IMR-90 (cell line): ENCODE measurements at regions not wholly inside any gene's neighbourhood (a gene's known extent, or its start where the extent isn't known, plus 50 kb on each side); places are given as distances from the start of the nearest gene placed in this dataset.

Source experiments
- ATAC-seq: fragments of 200-7000 bp; cut with Tn5 transposase; 2 replicates; pipeline ENCODE4 v1.9.1; 2020; ENCODE audit warnings: low read depth, mild to moderate bottlenecking, moderate library complexity
- BruUV-seq: library from RNA; stranded (reverse); fragments of 400-500 nt; replicated peaks from 2 replicates; lab custom pipeline; 2021; lab: Mats Ljungman, UMichigan
- CTCF ChIA-PET: fragments of 300-600 bp; formaldehyde crosslinking; extraction: SDS; loops from one replicate; lab custom pipeline; 2021; ENCODE audit warnings: antibody characterized with exemption; lab: Yijun Ruan, JAX
- POLR2A ChIA-PET: fragments of 300-600 bp; sonication (Branson Sonifier 250); formaldehyde crosslinking; loops from one replicate; lab custom pipeline; 2022; ENCODE audit warnings: antibody characterized with exemption; ENCODE audit not compliant: unreplicated experiment; lab: Charles Lee
- DNase-seq: peaks from one replicate; pipeline ENCODE4 v3.0.0; 2013
- H2AFZ ChIP-seq: replicated peaks from 2 replicates; pipeline ENCODE3; 2013; ENCODE audit warnings: low read length, mild to moderate bottlenecking; ENCODE audit not compliant: poor library complexity
- H2AK5ac ChIP-seq: 2 replicates; pipeline ENCODE4 v1.6.1; 2013; ENCODE audit warnings: low read depth, low read length, inconsistent platforms
- H2AK9ac ChIP-seq: replicated peaks from 2 replicates; pipeline ENCODE3; 2013; ENCODE audit warnings: mild to moderate bottlenecking, low read depth, low read length, moderate library complexity; ENCODE audit not compliant: poor library complexity
- H2BK120ac ChIP-seq: 2 replicates; pipeline ENCODE4 v1.6.1; 2013; ENCODE audit warnings: low read depth, low read length, inconsistent platforms
- H2BK15ac ChIP-seq: 3 replicates; pipeline ENCODE4 v1.6.1; 2013; ENCODE audit warnings: low read depth, low read length, inconsistent platforms
- H2BK20ac ChIP-seq: 2 replicates; pipeline ENCODE4 v1.6.1; 2013; ENCODE audit warnings: low read depth, mild to moderate bottlenecking, inconsistent platforms, low read length, moderate library complexity
- H2BK5ac ChIP-seq: 2 replicates; pipeline ENCODE4 v1.6.1; 2013; ENCODE audit warnings: mild to moderate bottlenecking, low read depth, low read length, inconsistent platforms; ENCODE audit not compliant: poor library complexity, severe bottlenecking
- H3K14ac ChIP-seq: replicated peaks from 2 replicates; pipeline ENCODE4 v1.6.1; 2013; ENCODE audit warnings: low read depth, low read length, inconsistent platforms
- H3K18ac ChIP-seq: 2 replicates; pipeline ENCODE4 v1.6.1; 2013; ENCODE audit warnings: low read depth, low read length, control low read depth
- H3K23ac ChIP-seq: 2 replicates; pipeline ENCODE4 v1.6.1; 2013; ENCODE audit warnings: low read depth, low read length, inconsistent platforms
- H3K27ac ChIP-seq: 2 replicates; pipeline ENCODE4 v1.5.1; 2013; ENCODE audit warnings: mild to moderate bottlenecking, control low read depth, low read length; ENCODE audit not compliant: insufficient read depth
- H3K27me3 ChIP-seq: 2 replicates; pipeline ENCODE4 v1.6.1; 2013; ENCODE audit warnings: low read length; ENCODE audit not compliant: control insufficient read depth, insufficient read depth
- H3K36me3 ChIP-seq: 2 replicates; pipeline ENCODE4 v1.6.1; 2013; ENCODE audit warnings: low read length, mixed read lengths; ENCODE audit not compliant: control insufficient read depth, insufficient read depth
- H3K4ac ChIP-seq: 2 replicates; pipeline ENCODE4 v1.6.1; 2013; ENCODE audit warnings: low read depth, low read length, inconsistent platforms
- H3K4me1 ChIP-seq: 2 replicates; pipeline ENCODE4 v1.6.1; 2013; ENCODE audit warnings: low read length, mixed read lengths; ENCODE audit not compliant: control insufficient read depth, insufficient read depth
- H3K4me2 ChIP-seq: 2 replicates; pipeline ENCODE4 v1.6.1; 2013; ENCODE audit warnings: low read depth, mild to moderate bottlenecking, control low read depth, low read length, moderate library complexity
- H3K4me3 ChIP-seq: 2 replicates; pipeline ENCODE4 v1.5.1; 2013; ENCODE audit warnings: low read depth, mild to moderate bottlenecking, control low read depth, low read length, moderate library complexity; ENCODE audit not compliant: insufficient read depth
- H3K56ac ChIP-seq: 2 replicates; pipeline ENCODE4 v1.6.1; 2013; ENCODE audit warnings: low read length, inconsistent platforms; ENCODE audit not compliant: insufficient read depth; ENCODE audit errors: extremely low read depth
- H3K79me1 ChIP-seq, 2 experiments: 2 replicates each; pipeline ENCODE4 v1.6.1; 2013; ENCODE audit warnings: low read length in 2 of 2, inconsistent platforms in 1 of 2, low read depth in 1 of 2
- H3K9ac ChIP-seq: 2 replicates; pipeline ENCODE4 v1.6.1; 2013; ENCODE audit warnings: low read depth, low read length, control low read depth
- H3K9me1 ChIP-seq: 2 replicates; pipeline ENCODE4 v1.6.1; 2013; ENCODE audit warnings: low read length, inconsistent platforms; ENCODE audit not compliant: insufficient read depth
- H3K9me3 ChIP-seq: 2 replicates; pipeline ENCODE4 v1.6.1; 2013; ENCODE audit warnings: low read length; ENCODE audit not compliant: control insufficient read depth, insufficient read depth
- H4K20me1 ChIP-seq: 2 replicates; pipeline ENCODE4 v1.6.1; 2013; ENCODE audit warnings: low read length, inconsistent platforms; ENCODE audit not compliant: insufficient read depth
- H4K5ac ChIP-seq: 2 replicates; pipeline ENCODE4 v1.6.1; 2013; ENCODE audit warnings: mild to moderate bottlenecking, low read depth, low read length, control low read depth
- H4K8ac ChIP-seq, 2 experiments: 2 replicates each; pipeline ENCODE4 v1.6.1; 2013; ENCODE audit warnings: low read depth in 2 of 2, low read length in 2 of 2, control low read depth in 1 of 2, inconsistent platforms in 1 of 2
- H4K91ac ChIP-seq: 2 replicates; pipeline ENCODE4 v1.6.1; 2013; ENCODE audit warnings: low read depth, low read length, inconsistent platforms; ENCODE audit not compliant: insufficient read depth
- BHLHE40 ChIP-seq: fragments of 150-350 bp; IDR thresholded peaks from 2 replicates; pipeline ENCODE4 v1.6.1; 2016; ENCODE audit warnings: mild to moderate bottlenecking, low read depth, low read length
- CEBPB ChIP-seq: IDR thresholded peaks from 2 replicates; pipeline ENCODE4 v1.6.1; 2012; ENCODE audit warnings: low read depth, low read length, improper control_type of control experiment
- CHD1 ChIP-seq: IDR thresholded peaks from 2 replicates; pipeline ENCODE4 v1.6.1; 2012; ENCODE audit warnings: low read depth, low read length, improper control_type of control experiment
- CTCF ChIP-seq: conservative IDR thresholded peaks from 2 replicates; pipeline ENCODE4 v1.5.1; 2012; ENCODE audit warnings: mild to moderate bottlenecking, low read depth, low read length, improper control_type of control experiment
- ELK1 ChIP-seq: fragments of 150-350 bp; IDR thresholded peaks from 2 replicates; pipeline ENCODE4 v1.6.1; 2016; ENCODE audit warnings: low read depth, mild to moderate bottlenecking, low read length, moderate library complexity, borderline replicate concordance
- FOS ChIP-seq: fragments of 150-350 bp; IDR thresholded peaks from 2 replicates; pipeline ENCODE4 v1.6.1; 2016; ENCODE audit warnings: low read depth, low read length
- MAFK ChIP-seq: IDR thresholded peaks from 2 replicates; pipeline ENCODE4 v1.6.1; 2012; ENCODE audit warnings: low read depth, low read length, improper control_type of control experiment
- MAZ ChIP-seq: IDR thresholded peaks from 2 replicates; pipeline ENCODE4 v1.6.1; 2012; ENCODE audit warnings: low read depth, mild to moderate bottlenecking, low read length, improper control_type of control experiment, moderate library complexity, borderline replicate concordance
- MXI1 ChIP-seq: IDR thresholded peaks from 2 replicates; pipeline ENCODE4 v1.6.1; 2012; ENCODE audit warnings: low read depth, mild to moderate bottlenecking, low read length, moderate library complexity, borderline replicate concordance
- NFE2L2 ChIP-seq: fragments of 150-350 bp; IDR thresholded peaks from 2 replicates; pipeline ENCODE4 v1.6.1; 2016; ENCODE audit warnings: low read depth, mild to moderate bottlenecking, low read length
- POLR2A ChIP-seq: IDR thresholded peaks from 2 replicates; pipeline ENCODE4 v1.6.1; 2012; ENCODE audit warnings: mild to moderate bottlenecking, low read depth, low read length
- RAD21 ChIP-seq: IDR thresholded peaks from 2 replicates; pipeline ENCODE4 v1.6.1; 2012; ENCODE audit warnings: low read length, improper control_type of control experiment
- RCOR1 ChIP-seq: IDR thresholded peaks from 2 replicates; pipeline ENCODE4 v1.6.1; 2012; ENCODE audit warnings: mild to moderate bottlenecking, low read length, improper control_type of control experiment; ENCODE audit not compliant: insufficient replicate concordance
- RFX5 ChIP-seq: IDR thresholded peaks from 2 replicates; pipeline ENCODE4 v1.8.0; 2012; ENCODE audit warnings: low read depth, mild to moderate bottlenecking, low read length, moderate library complexity
- SMC3 ChIP-seq: fragments of 150-350 bp; IDR thresholded peaks from 2 replicates; pipeline ENCODE4 v1.6.1; 2016; ENCODE audit warnings: low read depth, mild to moderate bottlenecking, antibody characterized with exemption, low read length, moderate library complexity
- USF2 ChIP-seq: fragments of 150-350 bp; IDR thresholded peaks from 2 replicates; pipeline ENCODE4 v1.6.1; 2017; ENCODE audit warnings: mild to moderate bottlenecking, antibody characterized with exemption, low read length, low read depth
- WGBS, 2 experiments: methylation state at CpG; one replicate each; pipeline versions ENCODE4 v1.1.5 to v1.1.7; 2013; ENCODE audit warnings: missing lambda C conversion rate in 2 of 2; ENCODE audit not compliant: insufficient read length in 1 of 2; ENCODE audit errors: extremely low coverage in 2 of 2; 5-methylcytosine and 5-hydroxymethylcytosine counted together
- dilution Hi-C: fragments of 300-500 bp; cut with HindIII; formaldehyde crosslinking; loops from one replicate; pipeline ENCODE4 v1.14.3; 2018; ENCODE audit warnings: low sequenced_read_pairs; ENCODE audit not compliant: unreplicated experiment
- in situ Hi-C: fragments of 300-500 bp; cut with MboI; formaldehyde crosslinking; loops from 3 replicates; pipeline ENCODE4 v1.14.3; 2019; ENCODE audit warnings: low sequenced_read_pairs, inconsistent platforms, mixed read lengths
- intact Hi-C: fragments of 100-400 bp; cut with micrococcal nuclease; formaldehyde crosslinking; loops from 2 replicates; pipeline ENCODE4 v1.10.0; 2022

GRCh38 chr3:78343221-78343620, 1303.3 kb downstream of the ROBO2 start:
- no peaks in the 10 kb centered on the region for H3K9me1 ChIP-seq
- H3K27ac ChIP-seq: no peak overlapping the region
- ATAC-seq (no peak), DNase-seq (no peak)
- H2BK120ac ChIP-seq: no peak overlapping the region
- H3K4ac ChIP-seq: no peak overlapping the region
- no peak overlapping the region for H2BK20ac ChIP-seq
- H2AK9ac ChIP-seq: no peak overlapping the region
- H3K23ac ChIP-seq: no peak overlapping the region
- H4K91ac ChIP-seq: no peak overlapping the region
- BruUV-seq: no TSS peak
- no peak overlapping the region for H3K4me2 ChIP-seq
- no CpG with 5 or more reads among the region's 1 CpG for WGBS, 2 experiments
- no peak overlapping the region for H4K8ac ChIP-seq
- no peaks in the 10 kb centered on the region for H3K79me1 ChIP-seq
- H3K9me3 ChIP-seq: no peaks in the 10 kb centered on the region
- no peak overlapping the region for H3K18ac ChIP-seq
- no peaks in the 10 kb centered on the region for H3K36me3 ChIP-seq
- no peak overlapping the region for H3K4me3 ChIP-seq
- no peak for TF ChIP-seq RFX5
- TF ChIP-seq BHLHE40: no peak
- TF ChIP-seq MAFK: no peak
- no peak for TF ChIP-seq CHD1
- no peak for TF ChIP-seq RCOR1
- no peak for TF ChIP-seq USF2
- TF ChIP-seq FOS: no peak
- TF ChIP-seq NFE2L2: no peak
- TF ChIP-seq MXI1: no peak
- no peak for TF ChIP-seq RAD21
- TF ChIP-seq MAZ: no peak
- TF ChIP-seq SMC3: no peak
- no peak for TF ChIP-seq ELK1
- no peak for TF ChIP-seq CEBPB
- TF ChIP-seq CTCF: no peak
- no peak for TF ChIP-seq POLR2A
- dilution Hi-C loops (no loop called here), in situ Hi-C loops (no loop called here), intact Hi-C loops (no loop called here)
- no peaks in the 10 kb centered on the region for H3K27me3 ChIP-seq
- CTCF ChIA-PET: no interaction called here
- no peak overlapping the region for H2BK15ac ChIP-seq
- no peak overlapping the region for H3K56ac ChIP-seq
- no peak overlapping the region for H2BK5ac ChIP-seq
- H3K14ac ChIP-seq: no peak overlapping the region
- H3K9ac ChIP-seq: no peak overlapping the region
- no peaks in the 10 kb centered on the region for H3K4me1 ChIP-seq
- no peak overlapping the region for H4K5ac ChIP-seq
- POLR2A ChIA-PET: no interaction called here
- no peak overlapping the region for H2AFZ ChIP-seq
- no peak overlapping the region for H2AK5ac ChIP-seq
- no peaks in the 10 kb centered on the region for H4K20me1 ChIP-seq
